Endothelial cell of umbilical vein (primary cell): ENCODE measurements at regions not wholly inside any gene's neighbourhood (a gene's known extent, or its start where the extent isn't known, plus 50 kb on each side); places are given as distances from the start of the nearest gene placed in this dataset.

Experiments used
- EZH2 ChIP-seq: IDR thresholded peaks from 2 replicates; pipeline ENCODE4 v1.6.1; 2012; ENCODE audit warnings: borderline replicate concordance, low read depth, mild to moderate bottlenecking, moderate library complexity, low read length, inconsistent platforms; ENCODE audit not compliant: severe bottlenecking
- GATA2 ChIP-seq: IDR thresholded peaks from 2 replicates; pipeline ENCODE4 v1.7.0; 2011; ENCODE audit warnings: low read depth, mild to moderate bottlenecking, moderate library complexity, mixed read lengths, low read length; ENCODE audit not compliant: insufficient read length, insufficient read depth
- JUN ChIP-seq: IDR thresholded peaks from 2 replicates; pipeline ENCODE4 v1.6.1; 2011; ENCODE audit warnings: borderline replicate concordance, low read depth; ENCODE audit not compliant: insufficient read length, insufficient read depth
- MYC ChIP-seq: IDR thresholded peaks from one replicate; pipeline ENCODE4 v1.6.1; 2011; ENCODE audit warnings: mild to moderate bottlenecking, low read depth, low read length
- POLR2A ChIP-seq: IDR thresholded peaks from 2 replicates; pipeline ENCODE4 v1.6.1; 2012; ENCODE audit warnings: low read depth, mild to moderate bottlenecking, control low read depth, low read length
- POLR2AphosphoS5 ChIP-seq: IDR thresholded peaks from 2 replicates; pipeline ENCODE4 v1.6.1; 2012; ENCODE audit warnings: low read depth, mild to moderate bottlenecking, control low read depth, low read length, moderate library complexity; ENCODE audit not compliant: insufficient read depth
- TF ChIP-seq, protein P1 (sequence below): IDR thresholded peaks from 2 replicates; pipeline ENCODE4 v1.6.1; 2011; ENCODE audit not compliant: insufficient read depth, insufficient read length
- TF ChIP-seq, protein P2 (sequence below), 2 donors: IDR thresholded peaks; 1 replicate in 1 of 2; 2 replicates in 1 of 2; pipeline ENCODE4 v1.5.1; 2011; ENCODE audit warnings: low read length in 2 of 2, mild to moderate bottlenecking in 2 of 2, moderate library complexity in 2 of 2, control low read depth in 1 of 2, inconsistent platforms in 1 of 2, low read depth in 1 of 2; ENCODE audit not compliant: insufficient read depth in 1 of 2; ENCODE audit errors: extremely low read depth in 1 of 2

DNA sequence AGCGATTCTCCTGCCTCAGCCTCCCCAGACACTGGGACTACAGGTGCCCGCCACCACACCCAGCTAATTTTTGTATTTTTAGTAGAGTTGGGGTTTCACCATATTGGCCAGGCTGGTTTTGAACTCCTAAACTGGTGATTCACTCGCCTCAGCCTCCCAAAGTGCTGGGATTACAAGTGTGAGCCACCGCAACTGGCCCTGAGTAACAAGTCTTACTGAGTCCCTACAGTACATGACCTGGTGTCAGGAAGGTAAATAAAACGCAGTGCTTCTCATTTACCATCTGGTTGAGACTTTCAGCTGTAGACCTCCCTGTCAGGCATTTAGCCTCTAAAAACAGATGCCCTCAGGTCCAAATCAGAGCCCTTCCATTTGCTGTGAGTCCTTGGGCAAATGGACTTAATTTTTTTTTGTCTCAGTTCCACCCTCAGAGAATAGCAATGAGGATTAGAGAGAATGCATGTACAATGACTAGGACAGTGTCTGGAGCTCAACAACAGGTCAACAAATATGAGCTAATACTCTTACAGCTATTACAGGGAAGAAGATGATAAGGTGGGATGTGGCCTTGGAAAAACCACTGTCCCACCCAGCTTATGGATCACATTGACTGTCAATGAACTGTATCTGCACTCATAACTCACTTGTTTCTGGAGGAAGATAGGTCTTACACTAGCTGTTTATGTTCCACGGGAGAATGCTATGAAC lies 70.5 kb downstream of the PHLDA1 start:
- TF ChIP-seq POLR2A (no peak), POLR2AphosphoS5 (no peak), MYC (no peak), EZH2 (no peak), JUN (no peak), GATA2 (no peak)
- TF ChIP-seq, protein P1, sequence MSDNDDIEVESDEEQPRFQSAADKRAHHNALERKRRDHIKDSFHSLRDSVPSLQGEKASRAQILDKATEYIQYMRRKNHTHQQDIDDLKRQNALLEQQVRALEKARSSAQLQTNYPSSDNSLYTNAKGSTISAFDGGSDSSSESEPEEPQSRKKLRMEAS = no peak
- TF ChIP-seq, protein P2, sequence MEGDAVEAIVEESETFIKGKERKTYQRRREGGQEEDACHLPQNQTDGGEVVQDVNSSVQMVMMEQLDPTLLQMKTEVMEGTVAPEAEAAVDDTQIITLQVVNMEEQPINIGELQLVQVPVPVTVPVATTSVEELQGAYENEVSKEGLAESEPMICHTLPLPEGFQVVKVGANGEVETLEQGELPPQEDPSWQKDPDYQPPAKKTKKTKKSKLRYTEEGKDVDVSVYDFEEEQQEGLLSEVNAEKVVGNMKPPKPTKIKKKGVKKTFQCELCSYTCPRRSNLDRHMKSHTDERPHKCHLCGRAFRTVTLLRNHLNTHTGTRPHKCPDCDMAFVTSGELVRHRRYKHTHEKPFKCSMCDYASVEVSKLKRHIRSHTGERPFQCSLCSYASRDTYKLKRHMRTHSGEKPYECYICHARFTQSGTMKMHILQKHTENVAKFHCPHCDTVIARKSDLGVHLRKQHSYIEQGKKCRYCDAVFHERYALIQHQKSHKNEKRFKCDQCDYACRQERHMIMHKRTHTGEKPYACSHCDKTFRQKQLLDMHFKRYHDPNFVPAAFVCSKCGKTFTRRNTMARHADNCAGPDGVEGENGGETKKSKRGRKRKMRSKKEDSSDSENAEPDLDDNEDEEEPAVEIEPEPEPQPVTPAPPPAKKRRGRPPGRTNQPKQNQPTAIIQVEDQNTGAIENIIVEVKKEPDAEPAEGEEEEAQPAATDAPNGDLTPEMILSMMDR (IDR thresholded peaks at IDR 0.05; ENCODE audit: extremely low read depth in 1 of 2, insufficient read depth in 1 of 2, low read depth in 1 of 2, low read length in 2 of 2) = no peak
